Parathyroid adenoma (tissue), 2 donors: ENCODE measurements at regions not wholly inside any gene's neighbourhood (a gene's known extent, or its start where the extent isn't known, plus 50 kb on each side); places are given as distances from the start of the nearest gene placed in this dataset.
"Not testable (repeated sequence)": the region's sequence is repeated elsewhere in the genome, so short reads cannot be mapped to it uniquely, and the experiment has no call there.

ENCODE experiments used
- H2AFZ ChIP-seq: fragments of 300-600 bp; sonication (generic); one replicate; pipeline ENCODE4 v1.7.0; 2017; ENCODE audit warnings: antibody characterized with exemption, mild to moderate bottlenecking
- H3K27ac ChIP-seq: fragments of 300-600 bp; sonication (generic); one replicate; pipeline ENCODE4 v1.7.0; 2017
- H3K27me3 ChIP-seq: fragments of 300-600 bp; sonication (generic); one replicate; pipeline ENCODE4 v1.7.0; 2017; ENCODE audit warnings: low read length; ENCODE audit not compliant: control insufficient read depth, insufficient read depth
- H3K36me3 ChIP-seq: fragments of 300-600 bp; sonication (generic); one replicate; pipeline ENCODE4 v1.7.0; 2017; ENCODE audit warnings: low read length; ENCODE audit not compliant: control insufficient read depth, insufficient read depth
- H3K4me1 ChIP-seq: fragments of 300-600 bp; sonication (generic); one replicate; pipeline ENCODE4 v1.7.0; 2017; ENCODE audit warnings: control low read depth
- H3K4me2 ChIP-seq: fragments of 300-600 bp; sonication (generic); one replicate; pipeline ENCODE4 v1.7.0; 2017; ENCODE audit warnings: low read length
- H3K4me3 ChIP-seq: fragments of 300-600 bp; sonication (generic); one replicate; pipeline ENCODE4 v1.7.0; 2017; ENCODE audit warnings: low read depth, low read length
- H3K79me2 ChIP-seq: fragments of 300-600 bp; sonication (generic); one replicate; pipeline ENCODE4 v1.7.0; 2017; ENCODE audit warnings: control low read depth
- H3K9ac ChIP-seq: fragments of 300-600 bp; sonication (generic); one replicate; pipeline ENCODE4 v1.7.0; 2017; ENCODE audit warnings: mild to moderate bottlenecking
- H3K9me3 ChIP-seq: fragments of 300-600 bp; sonication (generic); one replicate; pipeline ENCODE4 v1.7.0; 2017; ENCODE audit warnings: low read length; ENCODE audit not compliant: control insufficient read depth
- donor health status: primary hyperparathyroidism.

GRCh38 chr2:91509276-91509675 is 2817.8 kb downstream of the RPIA start:
- not testable (repeated sequence) for H2AFZ ChIP-seq, H3K9me3 ChIP-seq, H3K4me2 ChIP-seq, H3K36me3 ChIP-seq, H3K4me3 ChIP-seq, H3K27ac ChIP-seq, H3K9ac ChIP-seq, H3K27me3 ChIP-seq, H3K79me2 ChIP-seq, H3K4me1 ChIP-seq

GRCh38 chr2:91511166-91511565 is 2819.7 kb downstream of the RPIA start:
- H2AFZ ChIP-seq, H3K9ac ChIP-seq, H3K4me1 ChIP-seq, H3K79me2 ChIP-seq, H3K9me3 ChIP-seq, H3K36me3 ChIP-seq, H3K4me3 ChIP-seq, H3K4me2 ChIP-seq, H3K27me3 ChIP-seq, H3K27ac ChIP-seq: not testable (repeated sequence)

GRCh38 chr2:91515966-91516365 is 2824.5 kb downstream of the RPIA start:
- not testable (repeated sequence) for H3K79me2 ChIP-seq, H3K27me3 ChIP-seq, H3K36me3 ChIP-seq, H3K4me1 ChIP-seq, H3K4me3 ChIP-seq, H3K9ac ChIP-seq, H3K4me2 ChIP-seq, H3K9me3 ChIP-seq, H3K27ac ChIP-seq, H2AFZ ChIP-seq

- not testable (repeated sequence) for H2AFZ ChIP-seq, H3K79me2 ChIP-seq, H3K9ac ChIP-seq, H3K27ac ChIP-seq, H3K4me3 ChIP-seq, H3K4me2 ChIP-seq, H3K9me3 ChIP-seq, H3K27me3 ChIP-seq, H3K36me3 ChIP-seq, H3K4me1 ChIP-seq
Observed at GRCh38 chr2:91516669-91517068, 2825.2 kb downstream of the RPIA start.

GRCh38 chr2:91517846-91518245 is 2826.4 kb downstream of the RPIA start:
- H3K9me3 ChIP-seq, H3K27ac ChIP-seq, H3K4me3 ChIP-seq, H2AFZ ChIP-seq, H3K27me3 ChIP-seq, H3K4me1 ChIP-seq, H3K79me2 ChIP-seq, H3K36me3 ChIP-seq, H3K4me2 ChIP-seq, H3K9ac ChIP-seq: not testable (repeated sequence)

GRCh38 chr2:91518361-91518981 is 2827.0 kb downstream of the RPIA start:
- not testable (repeated sequence) for H3K9me3 ChIP-seq, H3K36me3 ChIP-seq, H3K4me2 ChIP-seq, H3K27ac ChIP-seq, H3K4me3 ChIP-seq, H3K27me3 ChIP-seq, H3K79me2 ChIP-seq, H2AFZ ChIP-seq, H3K4me1 ChIP-seq, H3K9ac ChIP-seq

GRCh38 chr2:91519359-91519758 is 2827.9 kb downstream of the RPIA start:
- H3K27me3 ChIP-seq, H3K4me3 ChIP-seq, H3K9ac ChIP-seq, H3K27ac ChIP-seq, H3K4me2 ChIP-seq, H3K36me3 ChIP-seq, H3K4me1 ChIP-seq, H3K9me3 ChIP-seq, H2AFZ ChIP-seq, H3K79me2 ChIP-seq: not testable (repeated sequence)

- not testable (repeated sequence) for H3K4me2 ChIP-seq, H3K27me3 ChIP-seq, H2AFZ ChIP-seq, H3K9me3 ChIP-seq, H3K4me3 ChIP-seq, H3K36me3 ChIP-seq, H3K9ac ChIP-seq, H3K79me2 ChIP-seq, H3K4me1 ChIP-seq, H3K27ac ChIP-seq
Observed at GRCh38 chr2:91519914-91520313, 2828.4 kb downstream of the RPIA start.

GRCh38 chr2:91520523-91520922 is 2829.1 kb downstream of the RPIA start:
- not testable (repeated sequence) for H3K4me3 ChIP-seq, H3K4me2 ChIP-seq, H3K9ac ChIP-seq, H3K9me3 ChIP-seq, H3K27me3 ChIP-seq, H2AFZ ChIP-seq, H3K79me2 ChIP-seq, H3K27ac ChIP-seq, H3K4me1 ChIP-seq, H3K36me3 ChIP-seq

- H3K4me1 ChIP-seq, H3K9ac ChIP-seq, H3K4me2 ChIP-seq, H3K36me3 ChIP-seq, H3K9me3 ChIP-seq, H3K27ac ChIP-seq, H3K79me2 ChIP-seq, H3K4me3 ChIP-seq, H3K27me3 ChIP-seq, H2AFZ ChIP-seq: not testable (repeated sequence)
Observed at GRCh38 chr2:91520972-91521535, 2829.6 kb downstream of the RPIA start.

GRCh38 chr2:91521944-91522343 is 2830.5 kb downstream of the RPIA start:
- not testable (repeated sequence) for H3K9me3 ChIP-seq, H3K27me3 ChIP-seq, H3K4me2 ChIP-seq, H3K27ac ChIP-seq, H3K79me2 ChIP-seq, H2AFZ ChIP-seq, H3K4me3 ChIP-seq, H3K9ac ChIP-seq, H3K4me1 ChIP-seq, H3K36me3 ChIP-seq
